NCI-H82 treated with DMSO at 0.1 percent for 48 hours (cell line): ENCODE measurements at regions not wholly inside any gene's neighbourhood (a gene's known extent, or its start where the extent isn't known, plus 50 kb on each side); places are given as distances from the start of the nearest gene placed in this dataset.
"Not testable (repeated sequence)": the region's sequence is repeated elsewhere in the genome, so short reads cannot be mapped to it uniquely, and the experiment has no call there.

Source experiments
- DNase-seq: peaks from one replicate; lab custom pipeline; 2025; ENCODE audit not compliant: unreplicated experiment; lab: John Stamatoyannopoulos, UW

DNA sequence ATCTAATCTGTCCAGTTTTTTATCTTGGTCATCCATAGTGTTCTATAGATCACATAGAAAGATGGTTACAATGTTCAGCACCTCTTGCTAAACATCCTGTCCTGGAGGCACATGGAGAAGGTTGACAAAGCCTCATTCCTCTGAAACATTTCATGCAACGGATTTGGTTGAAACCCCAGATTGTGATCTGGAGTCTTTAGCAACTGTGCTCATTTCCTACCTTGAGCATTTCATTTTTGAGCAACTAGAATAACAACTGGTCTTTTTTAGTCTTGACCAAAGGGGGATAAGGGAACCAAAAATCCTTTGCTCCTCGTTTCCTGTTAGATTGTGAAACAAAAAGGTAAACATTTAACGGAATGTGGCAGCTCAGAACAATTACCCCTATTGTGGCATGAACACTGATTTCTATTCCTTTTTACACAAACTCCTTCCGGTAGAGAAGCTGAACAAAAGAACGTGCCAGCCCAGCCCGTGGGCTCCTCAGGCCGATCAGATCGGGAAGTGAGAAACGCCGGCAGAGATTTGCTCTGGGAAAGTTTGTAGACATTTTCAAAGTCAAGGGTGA is 94.7 kb upstream of the ERRFI1 start:
- no peak for DNase-seq

DNA sequence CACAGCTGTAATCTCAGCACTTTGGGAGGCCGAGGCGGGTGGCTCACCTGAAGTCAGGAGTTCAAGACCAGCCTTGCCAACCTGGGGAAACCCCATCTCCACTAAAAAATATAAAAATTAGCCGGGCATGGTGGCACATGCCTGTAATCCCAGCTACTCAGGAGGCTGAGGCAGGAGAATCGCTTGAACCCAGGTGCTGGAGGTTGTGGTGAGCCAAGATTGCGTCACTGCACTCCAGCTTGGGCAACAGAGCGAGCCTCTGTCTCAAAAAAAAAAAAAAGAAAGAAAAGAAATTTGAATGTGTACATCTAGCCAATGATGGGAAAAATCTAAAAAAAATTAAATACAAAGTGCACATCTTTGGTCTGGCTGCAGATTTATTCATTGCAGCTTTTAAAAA is 92.6 kb upstream of the ERRFI1 start:
- not testable (repeated sequence) for DNase-seq

GRCh38 chr1:8118031-8118451 is 91.9 kb upstream of the ERRFI1 start:
- no peak for DNase-seq

GRCh38 chr1:8116894-8117264 is 90.8 kb upstream of the ERRFI1 start:
- no peak for DNase-seq

GRCh38 chr1:8115769-8116167 is 89.7 kb upstream of the ERRFI1 start:
- no peak for DNase-seq

DNA sequence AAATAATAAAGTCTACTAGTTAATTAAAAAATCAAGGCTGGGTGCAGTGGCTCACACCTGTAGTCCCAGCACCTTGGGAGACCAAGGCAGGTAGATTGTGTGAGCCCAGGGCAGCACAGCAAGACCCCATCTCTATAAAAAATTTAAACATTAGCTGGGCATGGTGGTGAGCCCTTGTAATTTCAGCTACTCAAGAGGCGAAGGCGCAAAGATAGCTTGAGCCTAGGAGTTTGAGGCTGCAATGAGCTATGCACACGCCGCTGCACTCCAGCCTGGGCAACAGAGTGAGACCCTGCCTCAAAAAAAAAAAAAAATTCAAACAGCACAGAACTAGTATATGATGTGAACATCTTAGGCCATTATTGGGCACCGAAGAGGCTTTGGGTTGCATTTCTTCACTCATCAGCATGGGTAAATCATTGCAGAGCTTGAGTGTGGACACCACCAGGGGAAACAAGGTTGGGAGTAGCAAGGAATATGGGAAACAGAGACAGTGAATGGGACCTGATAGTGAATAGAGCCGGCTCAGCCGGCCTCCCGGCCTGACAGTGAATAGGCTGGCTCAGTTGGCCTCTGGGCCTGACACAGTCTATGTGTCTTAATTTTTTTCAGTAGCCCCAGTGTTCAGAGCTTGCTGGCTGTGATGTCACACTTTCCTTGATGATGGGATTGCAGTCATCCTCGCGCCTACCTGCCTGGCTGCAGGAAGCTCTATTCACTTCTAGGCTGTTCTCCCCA is 89.1 kb upstream of the ERRFI1 start:
- DNase-seq: no peak

GRCh38 chr1:8113262-8114220 is 87.4 kb upstream of the ERRFI1 start:
- no peak for DNase-seq

DNA sequence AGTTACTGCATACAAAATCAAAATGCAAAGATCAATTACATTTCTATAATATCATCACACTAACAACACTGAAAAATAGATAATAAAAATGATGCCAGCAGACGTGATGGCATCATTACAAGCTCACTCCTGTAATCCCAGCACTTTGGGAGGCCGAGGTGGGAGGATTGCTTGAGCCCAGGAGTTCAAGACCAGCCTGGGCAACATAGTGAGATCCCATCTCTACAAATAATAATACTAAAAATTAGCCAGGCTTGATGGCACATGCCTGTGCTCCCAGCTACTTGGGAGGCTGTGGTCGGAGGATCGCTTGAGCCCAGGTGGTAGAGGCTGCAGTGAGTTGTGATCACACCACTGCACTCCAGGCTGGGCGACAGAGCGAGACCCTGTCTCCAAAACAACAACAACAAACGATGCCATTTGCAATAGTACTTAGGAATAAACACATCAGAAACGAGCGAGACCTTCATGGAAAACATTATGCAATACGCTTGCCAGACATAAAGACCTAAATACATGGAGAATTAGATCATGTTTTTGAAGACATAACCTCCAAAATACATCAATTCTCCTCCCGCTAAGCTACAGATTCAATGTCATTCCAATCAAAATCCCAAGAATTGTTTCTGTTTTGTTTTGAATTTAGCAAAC is 86.6 kb upstream of the ERRFI1 start:
- no peak for DNase-seq

GRCh38 chr1:8111560-8111959 is 85.5 kb upstream of the ERRFI1 start:
- DNase-seq: no peak

DNA sequence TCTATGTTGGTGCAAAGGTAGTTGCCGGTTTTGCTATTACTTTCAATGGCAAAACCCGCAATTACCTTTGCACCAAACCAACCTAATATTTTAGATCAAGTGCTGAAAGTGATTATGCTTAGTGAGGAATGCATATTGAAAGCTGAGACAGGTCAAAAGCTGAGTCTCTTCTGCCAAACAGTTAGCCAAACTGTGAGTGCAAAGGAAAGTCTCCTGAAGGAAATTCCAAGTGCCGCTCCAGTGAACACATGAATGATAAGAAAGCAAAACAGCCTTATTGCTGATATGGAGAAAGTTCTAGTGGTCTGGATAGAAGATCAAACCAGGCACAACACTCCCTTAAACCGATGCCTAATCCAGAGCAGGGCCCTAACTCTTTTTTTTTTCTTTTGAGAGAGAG is 83.1 kb upstream of the ERRFI1 start:
- no peak for DNase-seq

GRCh38 chr1:8107897-8108296 is 81.8 kb upstream of the ERRFI1 start:
- no peak for DNase-seq

GRCh38 chr1:8104278-8105236 is 78.4 kb upstream of the ERRFI1 start:
- DNase-seq: no peak

GRCh38 chr1:8097908-8098307 is 71.8 kb upstream of the ERRFI1 start:
- DNase-seq: no peak

- no peak for DNase-seq
These were observed 71.1 kb upstream of the ERRFI1 start for GRCh38 chr1:8097077-8097799.

- no peak for DNase-seq
These were observed 70.2 kb upstream of the ERRFI1 start for GRCh38 chr1:8096105-8097011.

GRCh38 chr1:8095584-8095983 is 69.5 kb upstream of the ERRFI1 start:
- DNase-seq: no peak

DNA sequence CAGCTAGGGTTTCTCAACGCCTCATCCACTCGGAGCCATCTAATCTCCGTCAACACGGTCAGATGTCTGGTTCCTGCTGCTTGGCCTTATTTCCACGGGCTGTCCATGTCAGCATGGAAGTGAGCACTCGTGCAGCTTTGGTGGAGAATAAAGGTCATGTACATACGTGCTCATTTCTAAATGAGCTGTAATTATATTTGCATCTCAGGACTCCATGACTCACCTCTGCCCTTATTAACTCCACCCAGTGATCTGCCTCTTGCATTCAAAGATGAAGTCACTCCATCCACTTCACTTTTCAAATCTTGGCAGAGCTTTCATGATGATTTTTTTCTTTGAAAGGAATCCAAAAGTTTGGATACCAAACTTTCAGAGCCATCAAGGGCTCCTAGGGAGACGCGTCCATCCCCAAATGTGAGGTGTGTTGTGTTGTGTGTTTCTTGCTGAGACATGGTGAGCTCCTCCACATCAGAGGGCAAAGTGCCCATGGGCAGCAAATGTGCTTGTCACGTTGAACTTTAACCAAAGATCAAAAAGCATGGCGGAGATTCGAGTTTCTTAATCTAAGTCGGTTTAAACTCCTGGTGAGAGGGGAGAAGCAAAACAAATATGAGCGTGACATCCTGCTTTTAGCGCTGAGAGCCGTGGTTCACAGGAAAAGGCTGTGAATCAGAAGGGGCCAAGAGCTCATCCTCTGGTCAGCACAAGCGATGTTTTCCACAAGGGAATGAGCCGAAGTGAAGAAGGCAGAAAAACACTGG is 68.6 kb upstream of the ERRFI1 start:
- no peak for DNase-seq
